Left lung (tissue), 4 donors: ENCODE measurements at regions not wholly inside any gene's neighbourhood (a gene's known extent, or its start where the extent isn't known, plus 50 kb on each side); places are given as distances from the start of the nearest gene placed in this dataset.
A peak's percentile ranks its signal among the peaks of the same experiment; 100 is the strongest.

Experiments
- ATAC-seq: fragments of 200-7000 bp; cut with Tn5 transposase; one replicate; pipeline ENCODE4 v1.9.1; 2020; ENCODE audit warnings: moderate library complexity
- DNase-seq, 4 donors: peaks; one replicate each; pipeline ENCODE4 v3.0.0-alpha.2; 2013 to 2020
- H3K27ac ChIP-seq, 2 donors: fragments of 200-600 bp; sonication (generic) in 1 of 2; one replicate each; pipeline versions ENCODE4 v1.5.0 to v1.8.0; 2020 to 2021
- H3K27me3 ChIP-seq, 2 donors: fragments of 200-600 bp; sonication (generic) in 1 of 2; one replicate each; pipeline versions ENCODE4 v1.5.0 to v1.8.0; 2020 to 2021
- H3K36me3 ChIP-seq, 2 donors: fragments of 200-600 bp; sonication (generic) in 1 of 2; one replicate each; pipeline versions ENCODE4 v1.5.0 to v1.8.0; 2020 to 2021
- H3K4me1 ChIP-seq, 2 donors: fragments of 200-600 bp; one replicate each; pipeline ENCODE4 v1.8.0; 2021
- H3K4me3 ChIP-seq, 2 donors: fragments of 200-600 bp; sonication (generic) in 1 of 2; one replicate each; pipeline versions ENCODE4 v1.5.0 to v1.8.0; 2020 to 2021; ENCODE audit warnings: mild to moderate bottlenecking in 1 of 2
- H3K9me3 ChIP-seq, 2 donors: fragments of 200-600 bp; sonication (generic) in 1 of 2; one replicate each; pipeline versions ENCODE4 v1.5.0 to v1.8.0; 2020 to 2021
- intact Hi-C, 2 donors: fragments of 100-400 bp; cut with DNase I; formaldehyde crosslinking; loops; one replicate each; pipeline versions ENCODE4 v1.11.2 to v1.14.2; 2022
- TF ChIP-seq, protein P1 (sequence below), 2 donors: fragments of 200-600 bp; sonication (generic) in 1 of 2; IDR thresholded peaks; one replicate each; pipeline versions ENCODE4 v1.5.0 to v1.8.0; 2021; ENCODE audit warnings: antibody characterized with exemption in 2 of 2
- donor health status: DM: no; HTN: yes; CAD: no.
- donor health status: DM: no; HTN: no; CAD: no.

DNA sequence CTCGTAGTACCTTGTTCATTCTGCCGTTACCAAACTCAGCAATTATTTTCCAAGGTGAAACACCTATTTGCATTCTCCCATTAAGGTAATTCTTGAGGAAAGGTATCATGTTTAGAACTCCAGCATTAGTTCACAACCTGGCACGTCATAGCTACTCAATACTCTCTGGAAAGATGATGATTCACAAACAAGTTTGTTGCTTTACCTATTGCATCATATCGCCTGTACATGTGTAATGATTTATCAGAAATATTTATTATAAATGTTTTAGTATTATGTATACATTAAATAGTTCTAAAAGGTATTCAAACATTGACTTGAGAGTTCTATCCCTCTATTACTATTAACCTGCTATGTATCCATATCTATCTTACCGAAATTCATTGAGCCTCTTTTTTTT, 658.3 kb upstream of the PITX2 start:
- H3K9me3 ChIP-seq = no peaks in the 10 kb centered on the region
- no peak overlapping the region for H3K27ac ChIP-seq
- no peak for DNase-seq
- H3K27me3 ChIP-seq = peaks cover 0 to 11% of the 10 kb centered on the region in 2 donors
- TF ChIP-seq, protein P1, sequence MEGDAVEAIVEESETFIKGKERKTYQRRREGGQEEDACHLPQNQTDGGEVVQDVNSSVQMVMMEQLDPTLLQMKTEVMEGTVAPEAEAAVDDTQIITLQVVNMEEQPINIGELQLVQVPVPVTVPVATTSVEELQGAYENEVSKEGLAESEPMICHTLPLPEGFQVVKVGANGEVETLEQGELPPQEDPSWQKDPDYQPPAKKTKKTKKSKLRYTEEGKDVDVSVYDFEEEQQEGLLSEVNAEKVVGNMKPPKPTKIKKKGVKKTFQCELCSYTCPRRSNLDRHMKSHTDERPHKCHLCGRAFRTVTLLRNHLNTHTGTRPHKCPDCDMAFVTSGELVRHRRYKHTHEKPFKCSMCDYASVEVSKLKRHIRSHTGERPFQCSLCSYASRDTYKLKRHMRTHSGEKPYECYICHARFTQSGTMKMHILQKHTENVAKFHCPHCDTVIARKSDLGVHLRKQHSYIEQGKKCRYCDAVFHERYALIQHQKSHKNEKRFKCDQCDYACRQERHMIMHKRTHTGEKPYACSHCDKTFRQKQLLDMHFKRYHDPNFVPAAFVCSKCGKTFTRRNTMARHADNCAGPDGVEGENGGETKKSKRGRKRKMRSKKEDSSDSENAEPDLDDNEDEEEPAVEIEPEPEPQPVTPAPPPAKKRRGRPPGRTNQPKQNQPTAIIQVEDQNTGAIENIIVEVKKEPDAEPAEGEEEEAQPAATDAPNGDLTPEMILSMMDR (IDR thresholded peaks at IDR 0.05) = no peak
- ATAC-seq = no peak
- H3K4me3 ChIP-seq = no peak overlapping the region
- H3K4me1 ChIP-seq = no peaks in the 10 kb centered on the region
- intact Hi-C loops = no loop called here
- H3K36me3 ChIP-seq = no peaks in the 10 kb centered on the region

DNA sequence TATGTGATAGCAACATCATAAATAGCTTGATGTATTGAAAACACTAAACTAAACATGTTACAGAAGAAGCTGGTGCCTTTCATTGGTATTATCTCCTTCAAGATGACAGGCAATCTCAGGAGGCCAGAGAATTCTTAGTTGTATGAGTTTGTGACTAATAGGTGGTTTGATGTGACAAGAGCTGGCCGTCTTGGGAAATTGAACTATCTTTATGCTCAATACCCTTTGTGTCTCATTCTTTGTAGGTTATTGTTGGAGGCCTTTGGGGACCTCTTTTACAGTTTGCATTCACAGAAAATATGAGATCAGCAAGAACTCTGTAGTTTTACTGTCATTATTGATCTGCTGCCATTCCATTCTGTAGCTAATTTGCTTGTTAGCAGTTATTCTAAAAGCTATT, 659.2 kb upstream of the PITX2 start:
- no peak for DNase-seq
- Histone ChIP-seq H3K27ac (no peak overlapping the region), H3K36me3 (no peaks in the 10 kb centered on the region), H3K4me3 (no peak overlapping the region), H3K9me3 (no peaks in the 10 kb centered on the region), H3K4me1 (no peaks in the 10 kb centered on the region), H3K27me3 (peaks cover 0 to 11% of the 10 kb centered on the region in 2 donors)
- no peak for ATAC-seq
- TF ChIP-seq, protein P1 (IDR thresholded peaks at IDR 0.05) = no peak
- intact Hi-C loops = no loop called here

DNA sequence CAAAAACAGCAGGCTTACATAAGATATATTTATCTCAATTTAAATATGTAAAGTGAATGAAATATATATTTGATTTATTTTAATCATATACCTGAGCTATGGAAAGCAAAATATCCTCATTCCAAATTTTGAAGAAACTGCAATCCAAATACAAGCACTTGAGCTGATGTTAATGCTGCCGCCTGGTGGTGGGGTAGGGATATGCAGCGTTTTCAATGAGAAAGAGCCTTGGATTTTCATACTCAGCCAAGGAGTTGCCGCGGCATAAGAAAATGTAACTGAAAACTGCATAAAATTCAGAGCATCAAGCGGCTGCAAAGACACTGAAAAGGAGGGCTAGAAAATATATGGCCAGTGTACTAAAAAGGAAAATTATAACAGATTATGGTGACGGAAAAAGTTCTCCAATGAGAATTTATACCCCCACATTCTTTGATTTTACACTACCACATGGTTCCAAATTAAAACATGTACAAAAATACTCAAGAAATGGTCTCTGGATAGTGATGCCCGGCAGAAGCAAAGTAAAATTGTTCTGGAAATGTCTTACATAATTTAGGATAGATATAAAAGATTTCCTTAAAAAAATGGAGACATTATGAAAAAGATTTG, 660.3 kb upstream of the PITX2 start:
- Histone ChIP-seq H3K36me3 (no peaks in the 10 kb centered on the region), H3K4me3 (no peak overlapping the region), H3K27ac (no peak overlapping the region), H3K9me3 (no peaks in the 10 kb centered on the region), H3K27me3 (peaks cover 0 to 11% of the 10 kb centered on the region in 2 donors), H3K4me1 (no peaks in the 10 kb centered on the region)
- TF ChIP-seq, protein P1 (IDR thresholded peaks at IDR 0.05) = peak; percentile 57 to 66
- DNase-seq (peak in 3 of 4 donors; percentile 1 to 37 (median 15)), ATAC-seq (peak; percentile 64)
- intact Hi-C loops = no loop called here

DNA sequence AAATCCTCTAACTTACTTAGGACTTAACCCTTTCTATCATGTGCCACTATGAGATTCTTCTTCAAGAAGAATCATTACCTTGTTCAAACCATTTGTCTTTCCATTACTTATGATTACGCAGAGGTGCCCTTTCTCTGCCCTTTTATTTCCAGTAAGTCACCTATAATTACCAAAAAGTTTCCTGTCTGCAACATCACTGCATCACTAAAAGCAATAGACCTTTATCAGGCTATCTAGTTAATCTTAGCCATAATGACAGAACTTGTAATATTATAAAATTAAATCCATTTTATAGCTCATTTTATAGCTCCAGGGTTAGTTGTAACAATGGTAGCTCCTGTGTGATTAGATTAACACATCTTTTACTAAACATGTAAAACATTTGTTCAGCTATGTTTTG, 673.6 kb upstream of the PITX2 start:
- DNase-seq (no peak), ATAC-seq (no peak)
- intact Hi-C loops = no loop called here
- Histone ChIP-seq H3K4me3 (no peak overlapping the region), H3K27ac (no peak overlapping the region), H3K4me1 (no peaks in the 10 kb centered on the region), H3K27me3 (no peaks in the 10 kb centered on the region), H3K9me3 (no peaks in the 10 kb centered on the region), H3K36me3 (no peaks in the 10 kb centered on the region)
- TF ChIP-seq, protein P1 (IDR thresholded peaks at IDR 0.05) = no peak

DNA sequence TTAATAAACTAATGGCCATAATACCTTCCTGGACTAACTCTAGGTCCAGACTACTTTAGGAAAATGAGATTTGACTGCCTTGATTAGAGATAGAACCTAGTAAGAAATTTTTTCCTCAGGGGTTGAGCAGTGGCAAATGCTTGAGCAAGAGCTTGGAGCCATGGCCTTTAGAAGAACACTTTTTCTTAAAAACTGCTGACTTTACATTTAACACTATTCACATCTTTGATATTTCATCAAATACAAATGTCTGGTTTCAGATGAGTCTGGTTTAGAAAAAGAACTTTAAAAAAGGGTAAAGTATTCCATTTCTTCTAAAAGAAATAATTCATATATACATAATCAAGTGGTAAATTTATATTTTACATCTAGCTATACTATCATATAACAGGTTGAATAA, 680.9 kb upstream of the PITX2 start:
- TF ChIP-seq, protein P1 (IDR thresholded peaks at IDR 0.05) = no peak
- DNase-seq (no peak), ATAC-seq (no peak)
- Histone ChIP-seq H3K4me3 (no peak overlapping the region), H3K27ac (no peak overlapping the region), H3K4me1 (no peaks in the 10 kb centered on the region), H3K36me3 (no peaks in the 10 kb centered on the region), H3K9me3 (no peaks in the 10 kb centered on the region), H3K27me3 (no peaks in the 10 kb centered on the region)
- intact Hi-C loops = no loop called here
